ENCODE measurements at regions not wholly inside any gene's neighbourhood (a gene's known extent, or its start where the extent isn't known, plus 50 kb on each side); places are given as distances from the start of the nearest gene placed in this dataset.

- Histone ChIP-seq H3K36me3 (no peaks in the 10 kb centered on the region), H3K27me3 (no peaks in the 10 kb centered on the region), H3K27ac (no peak overlapping the region), H3K4me3 (no peak overlapping the region), H3K4me1 (no peaks in the 10 kb centered on the region), H3K9me3 (no peaks in the 10 kb centered on the region)
- DNase-seq, result no peak
- ATAC-seq (ENCODE audit: low FRiP score in 2 of 2), result no peak
- WGBS, 2 donors, result 89 to 94% methylated on average over 2 of the region's 2 CpGs
- no peak for TF ChIP-seq POLR2A (IDR thresholded peaks at IDR 0.05)
- TF ChIP-seq POLR2AphosphoS5 (IDR thresholded peaks at IDR 0.05), result no peak
- TF ChIP-seq EP300 (IDR thresholded peaks at IDR 0.05), result no peak
- TF ChIP-seq CTCF (IDR thresholded peaks at IDR 0.05), result no peak
These were observed 350.4 kb downstream of the MBD2 start for GRCh38 chr18:53874103-53874502.

- Histone ChIP-seq H3K27me3 (no peaks in the 10 kb centered on the region), H3K4me3 (no peak overlapping the region), H3K36me3 (no peaks in the 10 kb centered on the region), H3K9me3 (no peaks in the 10 kb centered on the region), H3K4me1 (no peaks in the 10 kb centered on the region), H3K27ac (no peak overlapping the region)
- 71% methylated on average over 5 of the region's 5 CpGs for WGBS, 2 donors
- DNase-seq, result no peak
- no peak for ATAC-seq (ENCODE audit: low FRiP score in 2 of 2)
- TF ChIP-seq CTCF (IDR thresholded peaks at IDR 0.05) (no peak), POLR2AphosphoS5 (IDR thresholded peaks at IDR 0.05) (no peak), EP300 (IDR thresholded peaks at IDR 0.05) (no peak), POLR2A (IDR thresholded peaks at IDR 0.05) (no peak)
These were observed 359.7 kb downstream of the MBD2 start for GRCh38 chr18:53864770-53865169.

GRCh38 chr18:53862921-53863320 is 361.5 kb downstream of the MBD2 start:
- DNase-seq (no peak), ATAC-seq (ENCODE audit: low FRiP score in 2 of 2) (no peak)
- no peaks in the 10 kb centered on the region for H3K27me3 ChIP-seq
- no peak overlapping the region for H3K27ac ChIP-seq
- H3K4me1 ChIP-seq, result no peaks in the 10 kb centered on the region
- no peak for TF ChIP-seq POLR2A (IDR thresholded peaks at IDR 0.05)
- H3K36me3 ChIP-seq, result no peaks in the 10 kb centered on the region
- no peak overlapping the region for H3K4me3 ChIP-seq
- no peaks in the 10 kb centered on the region for H3K9me3 ChIP-seq
- 15 to 24% methylated on average over 1 of the region's 1 CpG for WGBS, 2 donors

- no peak for DNase-seq
- ATAC-seq (ENCODE audit: low FRiP score in 2 of 2), result no peak
- no peaks in the 10 kb centered on the region for H3K36me3 ChIP-seq
- H3K27ac ChIP-seq, result no peak overlapping the region
- no CpG with 5 or more reads among the region's 1 CpG for WGBS, 2 donors
- no peaks in the 10 kb centered on the region for H3K27me3 ChIP-seq
- H3K4me1 ChIP-seq, result no peaks in the 10 kb centered on the region
- TF ChIP-seq POLR2AphosphoS5 (IDR thresholded peaks at IDR 0.05), result no peak
- no peak for TF ChIP-seq CTCF (IDR thresholded peaks at IDR 0.05)
- no peak for TF ChIP-seq POLR2A (IDR thresholded peaks at IDR 0.05)
- TF ChIP-seq EP300 (IDR thresholded peaks at IDR 0.05), result no peak
- H3K9me3 ChIP-seq, result no peaks in the 10 kb centered on the region
- H3K4me3 ChIP-seq, result no peak overlapping the region
These were observed 363.3 kb downstream of the MBD2 start for GRCh38 chr18:53861185-53861584.

GRCh38 chr18:53859764-53860163 is 364.7 kb downstream of the MBD2 start:
- DNase-seq, result no peak
- no peak overlapping the region for H3K4me3 ChIP-seq
- no peak overlapping the region for H3K27ac ChIP-seq
- no peaks in the 10 kb centered on the region for H3K27me3 ChIP-seq
- no peaks in the 10 kb centered on the region for H3K9me3 ChIP-seq
- 92 to 97% methylated on average over 1 of the region's 1 CpG for WGBS, 2 donors
- no peak for ATAC-seq (ENCODE audit: low FRiP score in 2 of 2)
- TF ChIP-seq POLR2AphosphoS5 (IDR thresholded peaks at IDR 0.05) (no peak), EP300 (IDR thresholded peaks at IDR 0.05) (no peak), CTCF (IDR thresholded peaks at IDR 0.05) (no peak), POLR2A (IDR thresholded peaks at IDR 0.05) (no peak)
- H3K36me3 ChIP-seq, result no peaks in the 10 kb centered on the region
- no peaks in the 10 kb centered on the region for H3K4me1 ChIP-seq
